OCI-LY1 (cell line): ENCODE measurements at regions not wholly inside any gene's neighbourhood (a gene's known extent, or its start where the extent isn't known, plus 50 kb on each side); places are given as distances from the start of the nearest gene placed in this dataset.

ENCODE experiments used
- H2AFZ ChIP-seq: fragments of 200-600 bp; sonication (generic), shearing (Covaris generic); 2 replicates; pipeline ENCODE4 v1.6.0; 2014; ENCODE audit warnings: antibody characterized with exemption, mild to moderate bottlenecking, low read length
- H3F3A ChIP-seq: fragments of 200-600 bp; sonication (generic), shearing (Covaris generic); 2 replicates; pipeline ENCODE4 v1.6.0; 2014; ENCODE audit warnings: mild to moderate bottlenecking, antibody characterized with exemption, low read length, moderate library complexity; ENCODE audit not compliant: insufficient read depth
- H3K27ac ChIP-seq: fragments of 200-600 bp; sonication (generic); 2 replicates; pipeline ENCODE4 v1.5.1; 2014; ENCODE audit warnings: low read length, mixed run types, mild to moderate bottlenecking, low read depth; ENCODE audit not compliant: poor library complexity, severe bottlenecking
- H3K27me3 ChIP-seq: fragments of 200-600 bp; sonication (generic); 2 replicates; pipeline ENCODE4 v1.6.0; 2014; ENCODE audit warnings: antibody characterized with exemption, mild to moderate bottlenecking, low read length, moderate library complexity; ENCODE audit not compliant: insufficient read depth
- H3K36me3 ChIP-seq: fragments of 200-600 bp; sonication (generic); 2 replicates; pipeline ENCODE4 v1.6.1; 2014; ENCODE audit warnings: mild to moderate bottlenecking, antibody characterized with exemption, low read length, moderate library complexity, mixed read lengths; ENCODE audit not compliant: insufficient read depth
- H3K4me1 ChIP-seq: fragments of 200-600 bp; sonication (generic); 2 replicates; pipeline ENCODE4 v1.5.1; 2014; ENCODE audit warnings: mild to moderate bottlenecking, low read length, moderate library complexity; ENCODE audit not compliant: insufficient read depth, severe bottlenecking
- H3K4me2 ChIP-seq: fragments of 200-600 bp; sonication (generic), shearing (Covaris generic); 2 replicates; pipeline ENCODE4 v1.6.1; 2014; ENCODE audit warnings: low read length
- H3K4me3 ChIP-seq: fragments of 200-600 bp; sonication (generic); 2 replicates; pipeline ENCODE4 v1.5.1; 2014; ENCODE audit warnings: low read length, low read depth, mild to moderate bottlenecking, mixed read lengths; ENCODE audit not compliant: poor library complexity, severe bottlenecking
- H3K79me2 ChIP-seq: fragments of 200-600 bp; shearing (Covaris generic); 2 replicates; pipeline ENCODE4 v1.6.1; 2016; ENCODE audit warnings: mixed run types, low read length, mixed read lengths; ENCODE audit not compliant: insufficient read depth
- H3K9ac ChIP-seq: fragments of 200-600 bp; sonication (generic), shearing (Covaris generic); 2 replicates; pipeline ENCODE4 v1.6.1; 2014; ENCODE audit warnings: mild to moderate bottlenecking, low read length, mixed read lengths
- H3K9me2 ChIP-seq: fragments of 200-600 bp; sonication (generic), shearing (Covaris generic); 2 replicates; pipeline ENCODE4 v1.6.1; 2014; ENCODE audit warnings: low read depth, mild to moderate bottlenecking, low read length, mixed read lengths
- H3K9me3 ChIP-seq: fragments of 200-600 bp; shearing (Covaris generic); 2 replicates; pipeline ENCODE4 v1.6.1; 2014; ENCODE audit warnings: low read length, mixed read lengths
- H4K20me1 ChIP-seq: fragments of 200-600 bp; sonication (generic), shearing (Covaris generic); 2 replicates; pipeline ENCODE4 v1.6.0; 2016; ENCODE audit warnings: mild to moderate bottlenecking, low read length; ENCODE audit not compliant: insufficient read depth
- CTCF ChIP-seq: fragments of 200-600 bp; sonication (generic), shearing (Covaris generic); IDR thresholded peaks from 2 replicates; pipeline ENCODE4 v1.5.1; 2017; ENCODE audit warnings: mild to moderate bottlenecking, antibody characterized with exemption, low read length, moderate library complexity, mixed read lengths
- EZH2 ChIP-seq: fragments of 200-600 bp; sonication (generic), shearing (Covaris generic); IDR thresholded peaks from 2 replicates; pipeline ENCODE4 v1.8.0; 2017; ENCODE audit warnings: borderline replicate concordance, mixed run types, mild to moderate bottlenecking, antibody characterized with exemption, low read length, moderate library complexity, mixed read lengths

- Histone ChIP-seq H3K27me3 (no peaks in the 10 kb centered on the region), H3K4me2 (no peak overlapping the region), H3K27ac (no peak overlapping the region), H3K36me3 (peaks cover 8% of the 10 kb centered on the region), H3K4me3 (no peak overlapping the region), H3K9me3 (peaks cover 12% of the 10 kb centered on the region; the same call in 1 of the 2 replicates), H3K4me1 (no peaks in the 10 kb centered on the region), H3F3A (no peaks in the 10 kb centered on the region), H3K9me2 (no peaks in the 10 kb centered on the region), H2AFZ (no peak overlapping the region), H4K20me1 (no peaks in the 10 kb centered on the region), H3K9ac (no peak overlapping the region), H3K79me2 (no peaks in the 10 kb centered on the region)
- TF ChIP-seq EZH2 (no peak), CTCF (no peak)
These were observed 266.3 kb downstream of the BRD1 start for GRCh38 chr22:49561338-49561737.

GRCh38 chr22:49555526-49555925 is 272.1 kb downstream of the BRD1 start:
- H3K9ac ChIP-seq = no peak overlapping the region
- no peaks in the 10 kb centered on the region for H3F3A ChIP-seq
- peaks cover 13% of the 10 kb centered on the region; the same call in 1 of the 2 replicates for H3K9me3 ChIP-seq
- no peaks in the 10 kb centered on the region for H3K79me2 ChIP-seq
- no peaks in the 10 kb centered on the region; the same call in 1 of the 2 replicates for H3K36me3 ChIP-seq
- no peak overlapping the region for H3K4me2 ChIP-seq
- no peak overlapping the region for H3K27ac ChIP-seq
- no peaks in the 10 kb centered on the region for H3K4me1 ChIP-seq
- H3K27me3 ChIP-seq = no peaks in the 10 kb centered on the region
- H4K20me1 ChIP-seq = no peaks in the 10 kb centered on the region
- no peaks in the 10 kb centered on the region for H3K9me2 ChIP-seq
- TF ChIP-seq CTCF = no peak
- no peak for TF ChIP-seq EZH2
- no peak overlapping the region for H2AFZ ChIP-seq
- H3K4me3 ChIP-seq = no peak overlapping the region

GRCh38 chr22:49554741-49555140 is 272.9 kb downstream of the BRD1 start:
- no peaks in the 10 kb centered on the region for H3K9me2 ChIP-seq
- no peak overlapping the region for H3K9ac ChIP-seq
- no peak for TF ChIP-seq CTCF
- no peak for TF ChIP-seq EZH2
- H2AFZ ChIP-seq = no peak overlapping the region
- H3K4me1 ChIP-seq = no peaks in the 10 kb centered on the region
- H3K4me3 ChIP-seq = no peak overlapping the region
- no peaks in the 10 kb centered on the region for H3K27me3 ChIP-seq
- H3F3A ChIP-seq = no peaks in the 10 kb centered on the region
- H4K20me1 ChIP-seq = no peaks in the 10 kb centered on the region
- H3K27ac ChIP-seq = no peak overlapping the region
- H3K9me3 ChIP-seq = peaks cover 8% of the 10 kb centered on the region; the same call in 1 of the 2 replicates
- H3K36me3 ChIP-seq = no peaks in the 10 kb centered on the region; the same call in 1 of the 2 replicates
- no peaks in the 10 kb centered on the region for H3K79me2 ChIP-seq
- H3K4me2 ChIP-seq = no peak overlapping the region
